ENCODE measurements at regions not wholly inside any gene's neighbourhood (a gene's known extent, or its start where the extent isn't known, plus 50 kb on each side); places are given as distances from the start of the nearest gene placed in this dataset.

GRCh38 chr7:125568799-125569198, 639.2 kb upstream of the POT1 start:
- TF ChIP-seq CTCF (IDR thresholded peaks at IDR 0.05) (no peak), POLR2A (IDR thresholded peaks at IDR 0.05) (no peak)

Measured in testis (tissue), 2 donors.